Stomach (tissue), 8 donors: ENCODE measurements at regions not wholly inside any gene's neighbourhood (a gene's known extent, or its start where the extent isn't known, plus 50 kb on each side); places are given as distances from the start of the nearest gene placed in this dataset.

ENCODE experiments used
- DNase-seq, 2 donors: peaks; one replicate each; pipeline versions ENCODE4 v3.0.0 to v3.0.0-alpha.2; 2013 to 2019
- H3K27ac ChIP-seq, 5 donors: fragments of 200-600 bp in 4 of 5; sonication (generic) in 4 of 5; one replicate each; pipeline ENCODE4 v1.5.1; 2013 to 2019; ENCODE audit warnings: mild to moderate bottlenecking in 1 of 5, moderate library complexity in 1 of 5
- H3K27me3 ChIP-seq, 3 donors: fragments of 200-600 bp; sonication (generic); one replicate each; pipeline ENCODE4 v1.5.1; 2017 to 2019; ENCODE audit warnings: mixed run types in 1 of 3
- H3K36me3 ChIP-seq, 4 donors: fragments of 200-600 bp; sonication (generic); 1 replicate in 3 of 4; 2 replicates in 1 of 4; pipeline ENCODE4 v1.5.1; 2016 to 2019
- H3K4me1 ChIP-seq, 4 donors: fragments of 200-600 bp; sonication (generic); one replicate each; pipeline ENCODE4 v1.5.1; 2016 to 2019
- H3K4me3 ChIP-seq, 4 donors: fragments of 200-600 bp; sonication (generic) in 3 of 4; one replicate each; pipeline ENCODE4 v1.5.1; 2016 to 2019; ENCODE audit warnings: mild to moderate bottlenecking in 1 of 4
- H3K9me3 ChIP-seq, 4 donors: fragments of 200-600 bp; sonication (generic); one replicate each; pipeline ENCODE4 v1.5.1; 2016 to 2019
- EP300 ChIP-seq: sonication (generic); formaldehyde crosslinking; IDR thresholded peaks from one replicate; pipeline ENCODE4 v1.6.1; 2017; ENCODE audit warnings: antibody characterized with exemption
- POLR2A ChIP-seq, 4 donors: fragments of 450-650 bp; IDR thresholded peaks; one replicate each; pipeline ENCODE4 v1.6.1; 2016; ENCODE audit warnings: antibody characterized with exemption in 4 of 4, control low read depth in 2 of 4, mild to moderate bottlenecking in 1 of 4, moderate library complexity in 1 of 4
- POLR2AphosphoS5 ChIP-seq, 3 donors: sonication (generic); formaldehyde crosslinking; IDR thresholded peaks; one replicate each; pipeline ENCODE4 v1.6.1; 2016; ENCODE audit warnings: antibody characterized with exemption in 3 of 3
- WGBS, 5 donors: extraction: QIAGEN DNeasy Blood & Tissue Kit in 3 of 5; methylation state at CpG; one replicate each; pipeline versions ENCODE4 v1.1.5 to v1.1.7; 2013 to 2018; 5-methylcytosine and 5-hydroxymethylcytosine counted together
- intact Hi-C: fragments of 100-400 bp; cut with DNase I; formaldehyde crosslinking; loops from one replicate; pipeline ENCODE4 v1.15.1; 2023; ENCODE audit warnings: low total_unique reads
- TF ChIP-seq, protein P1 (sequence below), 7 experiments: fragments of 450-650 bp in 4 of 7; fragments of 200-600 bp in 3 of 7; sonication (generic) in 3 of 7; IDR thresholded peaks; one replicate each; pipeline ENCODE4 v1.5.1; 2016 to 2019; ENCODE audit warnings: antibody characterized with exemption in 7 of 7, control low read depth in 2 of 7, mild to moderate bottlenecking in 1 of 7
- donor health status: healthy with polysubstance abuse.
- donor health status: Bipolar disorder and iron deficiency.
- donor health status: healthy.

DNA sequence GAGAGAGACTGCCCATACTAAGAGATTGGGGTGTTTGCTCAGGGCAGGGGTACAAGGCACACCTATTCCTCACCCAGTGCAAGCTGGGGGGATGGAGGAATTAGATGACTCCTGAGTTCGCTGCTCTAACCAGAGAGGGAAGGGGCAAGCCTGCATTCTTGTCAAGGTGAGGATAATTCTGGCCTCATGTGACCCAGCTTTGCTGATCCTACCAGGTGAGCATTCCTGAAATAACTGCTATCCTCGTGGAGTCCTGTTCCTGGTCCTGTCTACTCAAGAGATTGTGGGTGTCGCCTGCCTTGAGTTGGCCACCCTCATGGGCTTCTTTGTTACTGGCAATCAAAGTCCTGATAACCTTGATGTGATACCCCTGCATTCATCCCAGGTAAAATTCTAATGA lies 206.0 kb downstream of the SPP2 start:
- no peak for DNase-seq
- TF ChIP-seq POLR2AphosphoS5 (IDR thresholded peaks at IDR 0.05) (no peak), POLR2A (IDR thresholded peaks at IDR 0.05) (no peak), EP300 (no peak)
- TF ChIP-seq, protein P1, sequence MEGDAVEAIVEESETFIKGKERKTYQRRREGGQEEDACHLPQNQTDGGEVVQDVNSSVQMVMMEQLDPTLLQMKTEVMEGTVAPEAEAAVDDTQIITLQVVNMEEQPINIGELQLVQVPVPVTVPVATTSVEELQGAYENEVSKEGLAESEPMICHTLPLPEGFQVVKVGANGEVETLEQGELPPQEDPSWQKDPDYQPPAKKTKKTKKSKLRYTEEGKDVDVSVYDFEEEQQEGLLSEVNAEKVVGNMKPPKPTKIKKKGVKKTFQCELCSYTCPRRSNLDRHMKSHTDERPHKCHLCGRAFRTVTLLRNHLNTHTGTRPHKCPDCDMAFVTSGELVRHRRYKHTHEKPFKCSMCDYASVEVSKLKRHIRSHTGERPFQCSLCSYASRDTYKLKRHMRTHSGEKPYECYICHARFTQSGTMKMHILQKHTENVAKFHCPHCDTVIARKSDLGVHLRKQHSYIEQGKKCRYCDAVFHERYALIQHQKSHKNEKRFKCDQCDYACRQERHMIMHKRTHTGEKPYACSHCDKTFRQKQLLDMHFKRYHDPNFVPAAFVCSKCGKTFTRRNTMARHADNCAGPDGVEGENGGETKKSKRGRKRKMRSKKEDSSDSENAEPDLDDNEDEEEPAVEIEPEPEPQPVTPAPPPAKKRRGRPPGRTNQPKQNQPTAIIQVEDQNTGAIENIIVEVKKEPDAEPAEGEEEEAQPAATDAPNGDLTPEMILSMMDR (IDR thresholded peaks at IDR 0.05) = no peak
- intact Hi-C loops = no loop called here
- WGBS, 5 donors = 50 to 67% (median 60%) methylated on average over 3 of the region's 3 CpGs
- Histone ChIP-seq H3K27ac (no peak overlapping the region), H3K4me3 (no peak overlapping the region), H3K9me3 (no peaks in the 10 kb centered on the region), H3K4me1 (no peaks in the 10 kb centered on the region), H3K36me3 (no peaks in the 10 kb centered on the region), H3K27me3 (peaks cover 0 to 3% (median 0%) of the 10 kb centered on the region in 3 donors)

DNA sequence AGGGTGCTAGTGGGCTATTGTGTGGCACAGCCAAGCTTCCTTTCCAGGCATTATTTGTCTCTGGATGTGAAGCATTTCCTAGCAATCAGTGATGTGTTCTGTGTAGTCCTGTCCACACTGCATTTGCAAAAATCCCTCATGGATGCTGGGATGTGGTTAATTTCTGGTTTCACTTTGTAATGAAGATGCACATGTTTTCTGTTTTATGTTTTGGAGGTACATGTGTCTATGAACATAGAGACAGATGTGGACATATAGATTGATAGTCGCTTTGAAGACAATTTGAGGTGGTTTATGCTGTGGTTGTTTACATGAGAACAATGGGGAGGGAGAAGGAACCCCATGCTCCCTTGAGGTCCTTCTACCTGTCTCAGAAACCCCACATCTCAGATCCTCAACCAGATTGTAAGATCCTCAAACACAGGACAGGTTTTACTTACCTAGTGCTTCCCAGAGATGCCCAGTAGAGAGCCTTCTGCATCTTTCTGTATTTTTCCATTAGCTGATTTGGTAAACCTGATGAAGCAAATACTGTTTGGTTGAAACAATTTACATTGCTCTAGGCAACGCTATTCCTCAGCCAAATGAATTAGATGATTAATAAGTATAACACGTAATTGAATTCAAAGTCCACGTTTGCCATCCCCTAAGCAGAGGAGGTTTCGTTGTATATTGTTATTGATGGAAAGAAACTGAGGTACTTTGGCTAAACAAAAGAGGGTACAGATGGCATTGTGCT lies 204.4 kb downstream of the SPP2 start:
- TF ChIP-seq POLR2A (IDR thresholded peaks at IDR 0.05) = no peak
- no peak for TF ChIP-seq EP300
- TF ChIP-seq, protein P1 (IDR thresholded peaks at IDR 0.05) = no peak
- TF ChIP-seq POLR2AphosphoS5 (IDR thresholded peaks at IDR 0.05) = no peak
- 51 to 65% (median 56%) methylated on average over 5 of the region's 5 CpGs for WGBS, 5 donors
- Histone ChIP-seq H3K27ac (no peak overlapping the region), H3K36me3 (no peaks in the 10 kb centered on the region), H3K9me3 (no peaks in the 10 kb centered on the region), H3K27me3 (peaks cover 0 to 3% (median 0%) of the 10 kb centered on the region in 3 donors), H3K4me3 (no peak overlapping the region), H3K4me1 (no peaks in the 10 kb centered on the region)
- DNase-seq = no peak
- intact Hi-C loops = no loop called here

DNA sequence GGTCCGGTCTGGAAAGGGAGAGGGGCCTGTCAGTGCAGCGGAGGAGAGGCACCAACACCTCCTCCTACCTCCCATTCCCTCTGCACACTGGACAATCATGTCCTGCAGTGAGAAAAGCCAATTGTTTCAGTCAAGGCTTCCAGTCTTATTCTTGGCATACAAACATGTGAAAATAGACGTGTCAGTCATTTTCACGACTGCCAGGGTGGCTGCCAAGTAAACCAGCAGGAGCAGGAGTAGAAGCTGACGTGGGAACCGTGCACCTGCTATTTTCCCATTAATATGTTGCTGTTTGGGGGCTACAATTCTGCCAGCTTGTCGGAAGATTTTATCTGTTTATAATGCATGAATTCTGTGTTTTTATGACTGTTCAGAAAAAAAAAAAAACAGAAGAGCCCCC lies 202.3 kb downstream of the SPP2 start:
- 76 to 82% (median 79%) methylated on average over 7 of the region's 7 CpGs for WGBS, 5 donors
- no peaks in the 10 kb centered on the region for H3K4me1 ChIP-seq
- no peaks in the 10 kb centered on the region for H3K36me3 ChIP-seq
- no peak overlapping the region for H3K4me3 ChIP-seq
- intact Hi-C loops = no loop called here
- peak in 1 of 2 donors; percentile 22 for DNase-seq
- H3K9me3 ChIP-seq = no peaks in the 10 kb centered on the region
- no peak for TF ChIP-seq POLR2A (IDR thresholded peaks at IDR 0.05)
- H3K27ac ChIP-seq = no peak overlapping the region
- peaks cover 0 to 5% (median 0%) of the 10 kb centered on the region in 3 donors for H3K27me3 ChIP-seq

DNA sequence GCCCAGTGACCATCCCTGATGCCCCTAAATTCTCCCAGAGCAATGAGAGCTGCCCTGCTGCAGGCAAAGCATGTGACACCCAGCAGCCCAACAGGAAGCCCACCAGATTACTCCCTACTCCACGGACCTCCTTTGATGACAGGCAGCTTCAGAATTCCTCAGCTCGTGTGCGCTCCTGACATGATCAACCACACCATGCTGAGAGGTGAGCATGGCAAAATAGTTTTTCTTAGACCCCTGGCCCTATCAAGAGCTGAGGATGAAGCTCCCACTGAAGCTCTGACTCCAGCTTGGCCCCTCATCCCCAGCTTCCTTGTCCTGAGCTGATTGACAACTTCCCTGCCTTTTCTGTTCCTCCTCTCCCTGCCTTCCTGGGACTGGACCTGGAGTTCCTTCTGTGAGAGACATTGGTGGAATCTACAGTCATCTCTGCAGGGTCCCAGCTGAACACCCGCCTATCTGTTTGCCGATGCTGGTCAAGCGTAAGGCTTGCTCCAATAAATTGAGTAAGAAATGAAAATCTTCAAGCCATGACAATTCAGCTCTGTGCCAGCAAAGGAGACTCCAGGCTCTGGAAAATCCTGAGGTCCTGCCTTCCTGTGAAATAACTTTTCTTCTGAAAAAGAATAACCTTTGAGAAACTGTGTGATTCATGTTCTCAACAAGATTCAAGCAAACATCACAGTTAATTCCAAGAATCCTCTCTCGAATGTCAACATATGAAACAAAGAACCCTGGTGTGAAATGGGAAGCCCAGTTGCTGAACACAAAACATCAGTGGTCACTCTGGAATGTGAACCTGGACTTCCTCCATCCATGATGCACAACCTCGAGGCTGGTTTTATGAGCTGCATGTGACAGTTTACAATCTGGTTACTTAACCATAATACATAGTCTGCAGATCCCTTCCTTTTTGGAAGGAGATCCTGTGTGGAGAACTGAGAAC lies 201.1 kb downstream of the SPP2 start:
- Histone ChIP-seq H3K9me3 (no peaks in the 10 kb centered on the region), H3K4me1 (no peaks in the 10 kb centered on the region), H3K27me3 (peaks cover 0 to 4% (median 0%) of the 10 kb centered on the region in 3 donors), H3K36me3 (no peaks in the 10 kb centered on the region), H3K4me3 (no peak overlapping the region), H3K27ac (no peak overlapping the region)
- intact Hi-C loops = no loop called here
- TF ChIP-seq POLR2AphosphoS5 (IDR thresholded peaks at IDR 0.05) (peak in 1 of 3 donors; percentile 11), EP300 (no peak), POLR2A (IDR thresholded peaks at IDR 0.05) (no peak)
- TF ChIP-seq, protein P1 (IDR thresholded peaks at IDR 0.05) = no peak
- DNase-seq = no peak
- WGBS, 5 donors = 61 to 71% (median 66%) methylated on average over 8 of the region's 8 CpGs
